ENCODE measurements at regions not wholly inside any gene's neighbourhood (a gene's known extent, or its start where the extent isn't known, plus 50 kb on each side); places are given as distances from the start of the nearest gene placed in this dataset.

DNA sequence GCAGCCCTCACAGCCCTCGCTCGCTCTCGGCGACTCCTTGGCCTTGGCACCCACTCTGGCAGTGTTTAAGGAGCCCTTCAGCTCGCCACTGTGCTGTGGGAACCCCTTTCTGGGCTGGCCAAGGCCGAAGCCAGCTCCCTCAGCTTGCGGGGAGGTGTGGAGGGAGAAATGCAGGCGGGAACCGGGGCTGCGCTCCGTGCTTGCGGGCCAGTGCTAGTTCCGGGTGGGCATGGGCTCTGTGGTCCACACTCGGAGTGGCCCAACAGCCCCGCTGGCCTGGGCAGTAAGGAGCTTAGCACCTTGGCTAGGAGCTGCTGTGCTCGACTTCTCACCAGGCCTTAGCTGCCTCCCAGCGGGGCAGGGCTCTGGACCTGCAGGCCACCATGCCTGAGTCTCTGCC is 192.6 kb downstream of the COX18 start:
- CTCF ChIA-PET, result no interaction called here

DNA sequence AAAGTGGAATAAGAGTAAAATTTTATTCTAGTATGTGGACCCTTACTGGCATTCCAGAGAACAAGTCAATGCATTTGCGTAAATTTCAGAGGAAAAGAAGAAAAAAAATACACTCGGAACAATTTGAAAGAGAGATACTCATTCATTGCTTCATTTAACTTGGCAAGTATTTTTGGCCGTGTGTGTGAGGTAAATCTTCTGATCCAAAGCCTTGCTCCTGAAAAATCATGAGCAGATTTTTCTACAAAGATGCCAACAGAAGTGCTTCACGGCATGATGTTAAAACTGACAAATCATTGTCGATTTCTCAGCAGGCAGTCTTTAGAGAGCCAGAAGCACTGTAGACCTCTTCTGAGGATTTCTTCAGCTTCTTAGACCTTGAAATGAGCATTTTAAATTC is 194.0 kb downstream of the COX18 start:
- TF ChIP-seq EZH2 (IDR thresholded peaks at IDR 0.05; ENCODE audit: borderline replicate concordance, insufficient read depth, low read depth, low read length, poor library complexity, severe bottlenecking), result no peak
- TF ChIP-seq, protein P1, sequence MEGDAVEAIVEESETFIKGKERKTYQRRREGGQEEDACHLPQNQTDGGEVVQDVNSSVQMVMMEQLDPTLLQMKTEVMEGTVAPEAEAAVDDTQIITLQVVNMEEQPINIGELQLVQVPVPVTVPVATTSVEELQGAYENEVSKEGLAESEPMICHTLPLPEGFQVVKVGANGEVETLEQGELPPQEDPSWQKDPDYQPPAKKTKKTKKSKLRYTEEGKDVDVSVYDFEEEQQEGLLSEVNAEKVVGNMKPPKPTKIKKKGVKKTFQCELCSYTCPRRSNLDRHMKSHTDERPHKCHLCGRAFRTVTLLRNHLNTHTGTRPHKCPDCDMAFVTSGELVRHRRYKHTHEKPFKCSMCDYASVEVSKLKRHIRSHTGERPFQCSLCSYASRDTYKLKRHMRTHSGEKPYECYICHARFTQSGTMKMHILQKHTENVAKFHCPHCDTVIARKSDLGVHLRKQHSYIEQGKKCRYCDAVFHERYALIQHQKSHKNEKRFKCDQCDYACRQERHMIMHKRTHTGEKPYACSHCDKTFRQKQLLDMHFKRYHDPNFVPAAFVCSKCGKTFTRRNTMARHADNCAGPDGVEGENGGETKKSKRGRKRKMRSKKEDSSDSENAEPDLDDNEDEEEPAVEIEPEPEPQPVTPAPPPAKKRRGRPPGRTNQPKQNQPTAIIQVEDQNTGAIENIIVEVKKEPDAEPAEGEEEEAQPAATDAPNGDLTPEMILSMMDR (IDR thresholded peaks at IDR 0.05), result no peak
- no peaks in the 10 kb centered on the region for H3K27me3 Mint-ChIP-seq
- Histone ChIP-seq H3K27me3 (replicated peaks in 1 of 4; ENCODE audit: control extremely low read depth in 1 of 4, control insufficient read depth in 3 of 4, insufficient read depth in 4 of 4, low read length in 3 of 4) (no peaks in the 10 kb centered on the region), H3K27ac (ENCODE audit: low read length in 2 of 2) (no peak overlapping the region), H3K79me2 (ENCODE audit: control insufficient read depth, insufficient read depth, low read length) (no peaks in the 10 kb centered on the region), H3K36me3 (replicated peaks in 1 of 2; ENCODE audit: control extremely low read depth in 1 of 2, control insufficient read depth in 1 of 2, extremely low read depth in 1 of 2, insufficient read depth in 2 of 2, low read length in 1 of 2) (no peaks in the 10 kb centered on the region), H2AFZ (ENCODE audit: insufficient read depth, low read depth, low read length, poor library complexity, severe bottlenecking) (no peak overlapping the region), H3K4me1 (ENCODE audit: control insufficient read depth in 2 of 2, insufficient read depth in 2 of 2, low read length in 2 of 2) (no peaks in the 10 kb centered on the region), H3K4me2 (replicated peaks; ENCODE audit: low read depth, low read length, poor library complexity, severe bottlenecking) (no peak overlapping the region), H3K4me3 (ENCODE audit: control extremely low read depth in 1 of 5, extremely low read depth in 1 of 5, insufficient read depth in 1 of 5, low read depth in 2 of 5, low read length in 4 of 5) (no peak overlapping the region), H3K9ac (ENCODE audit: low read length) (no peak overlapping the region), H4K20me1 (ENCODE audit: control insufficient read depth, insufficient read depth, low read length, poor library complexity, severe bottlenecking) (no peaks in the 10 kb centered on the region), H3K9me3 (ENCODE audit: control extremely low read depth in 1 of 3, control insufficient read depth in 2 of 3, insufficient read depth in 1 of 3, low read length in 2 of 3) (peaks cover 0 to 6% (median 0%) of the 10 kb centered on the region in 3 donors)
- H3K27ac Mint-ChIP-seq, result no peak overlapping the region
- peaks cover 3% of the 10 kb centered on the region for H3K9me3 Mint-ChIP-seq (ENCODE audit: insufficient read depth)
- WGBS (ENCODE audit: insufficient coverage), result 57% methylated on average over 1 of the region's 5 CpGs
- CTCF ChIA-PET, result no interaction called here
- no peaks in the 10 kb centered on the region for H3K4me1 Mint-ChIP-seq
- H3K4me3 Mint-ChIP-seq, result no peak overlapping the region
- POLR2A ChIA-PET, result no interaction called here
- intact Hi-C loops (cut with micrococcal nuclease), result no loop called here
- DNase-seq (no peak), ATAC-seq (ENCODE audit: low read depth) (no peak)

More for the DNA sequence above, 192.6 kb downstream of the COX18 start:
- Mint-ChIP-seq H3K4me3 (no peak overlapping the region), H3K27me3 (no peaks in the 10 kb centered on the region), H3K9me3 (ENCODE audit: insufficient read depth) (peaks cover 3% of the 10 kb centered on the region), H3K4me1 (no peaks in the 10 kb centered on the region), H3K27ac (no peak overlapping the region)
- no peaks in the 10 kb centered on the region for H3K79me2 ChIP-seq (ENCODE audit: control insufficient read depth, insufficient read depth, low read length)
- POLR2A ChIA-PET, result no interaction called here
- no peaks in the 10 kb centered on the region for H4K20me1 ChIP-seq (ENCODE audit: control insufficient read depth, insufficient read depth, low read length, poor library complexity, severe bottlenecking)
- H3K36me3 ChIP-seq (replicated peaks in 1 of 2; ENCODE audit: control extremely low read depth in 1 of 2, control insufficient read depth in 1 of 2, extremely low read depth in 1 of 2, insufficient read depth in 2 of 2, low read length in 1 of 2), result no peaks in the 10 kb centered on the region
- H3K4me2 ChIP-seq (replicated peaks; ENCODE audit: low read depth, low read length, poor library complexity, severe bottlenecking), result no peak overlapping the region
- no peak overlapping the region for H3K9ac ChIP-seq (ENCODE audit: low read length)
- H3K9me3 ChIP-seq (ENCODE audit: control extremely low read depth in 1 of 3, control insufficient read depth in 2 of 3, insufficient read depth in 1 of 3, low read length in 2 of 3), result peaks cover 0 to 6% (median 0%) of the 10 kb centered on the region in 3 donors
- WGBS (ENCODE audit: insufficient coverage), result 94% methylated on average over 17 of the region's 17 CpGs
- ATAC-seq (ENCODE audit: low read depth) (no peak), DNase-seq (no peak)
- intact Hi-C loops (cut with micrococcal nuclease), result no loop called here
- H2AFZ ChIP-seq (ENCODE audit: insufficient read depth, low read depth, low read length, poor library complexity, severe bottlenecking), result no peak overlapping the region
- TF ChIP-seq, protein P1 (IDR thresholded peaks at IDR 0.05), result no peak
- no peak for TF ChIP-seq EZH2 (IDR thresholded peaks at IDR 0.05; ENCODE audit: borderline replicate concordance, insufficient read depth, low read depth, low read length, poor library complexity, severe bottlenecking)
- no peak overlapping the region for H3K4me3 ChIP-seq (ENCODE audit: control extremely low read depth in 1 of 5, extremely low read depth in 1 of 5, insufficient read depth in 1 of 5, low read depth in 2 of 5, low read length in 4 of 5)
- no peaks in the 10 kb centered on the region for H3K27me3 ChIP-seq (replicated peaks in 1 of 4; ENCODE audit: control extremely low read depth in 1 of 4, control insufficient read depth in 3 of 4, insufficient read depth in 4 of 4, low read length in 3 of 4)
- no peaks in the 10 kb centered on the region for H3K4me1 ChIP-seq (ENCODE audit: control insufficient read depth in 2 of 2, insufficient read depth in 2 of 2, low read length in 2 of 2)
- no peak overlapping the region for H3K27ac ChIP-seq (ENCODE audit: low read length in 2 of 2)
